NCI-H2196 (cell line): ENCODE measurements at regions not wholly inside any gene's neighbourhood (a gene's known extent, or its start where the extent isn't known, plus 50 kb on each side); places are given as distances from the start of the nearest gene placed in this dataset.
A peak's percentile ranks its signal among the peaks of the same experiment; 100 is the strongest.
"Not testable (repeated sequence)": the region's sequence is repeated elsewhere in the genome, so short reads cannot be mapped to it uniquely, and the experiment has no call there.

Source experiments
- DNase-seq: peaks from one replicate; lab custom pipeline; 2025; ENCODE audit not compliant: unreplicated experiment; lab: John Stamatoyannopoulos, UW

DNA sequence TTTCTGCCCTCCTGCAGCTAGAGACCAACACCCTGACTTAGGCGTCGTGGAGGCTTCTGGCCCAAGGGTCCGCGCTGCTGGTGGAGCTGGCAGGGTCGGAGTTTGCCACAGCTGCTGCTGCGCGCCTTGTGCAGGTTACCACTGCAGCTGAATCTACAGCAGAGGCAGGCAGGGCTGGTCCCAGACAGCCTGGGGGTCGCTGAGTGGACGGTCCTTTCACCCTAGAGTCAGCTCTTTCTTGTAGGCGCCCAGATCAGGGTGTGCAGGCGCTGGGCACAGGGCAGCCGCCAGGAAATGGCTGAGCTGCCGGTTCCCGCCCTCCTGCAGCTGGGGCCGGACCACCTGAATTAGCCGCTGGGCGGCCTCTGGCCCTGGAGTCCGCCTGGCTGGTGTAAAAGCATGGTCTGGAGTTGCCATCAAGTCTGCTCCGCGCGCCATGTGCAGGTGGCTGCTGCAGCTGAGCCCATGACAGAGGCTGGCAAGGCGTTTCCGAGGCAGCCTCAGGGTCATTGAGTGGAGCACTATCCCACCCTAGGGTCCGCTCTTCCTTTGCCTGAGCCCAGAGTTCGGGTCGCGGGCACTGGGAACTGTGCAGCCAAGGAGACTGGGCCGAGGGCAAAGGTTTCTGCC, 144.3 kb downstream of the CCDC74A start:
- DNase-seq = not testable (repeated sequence)

DNA sequence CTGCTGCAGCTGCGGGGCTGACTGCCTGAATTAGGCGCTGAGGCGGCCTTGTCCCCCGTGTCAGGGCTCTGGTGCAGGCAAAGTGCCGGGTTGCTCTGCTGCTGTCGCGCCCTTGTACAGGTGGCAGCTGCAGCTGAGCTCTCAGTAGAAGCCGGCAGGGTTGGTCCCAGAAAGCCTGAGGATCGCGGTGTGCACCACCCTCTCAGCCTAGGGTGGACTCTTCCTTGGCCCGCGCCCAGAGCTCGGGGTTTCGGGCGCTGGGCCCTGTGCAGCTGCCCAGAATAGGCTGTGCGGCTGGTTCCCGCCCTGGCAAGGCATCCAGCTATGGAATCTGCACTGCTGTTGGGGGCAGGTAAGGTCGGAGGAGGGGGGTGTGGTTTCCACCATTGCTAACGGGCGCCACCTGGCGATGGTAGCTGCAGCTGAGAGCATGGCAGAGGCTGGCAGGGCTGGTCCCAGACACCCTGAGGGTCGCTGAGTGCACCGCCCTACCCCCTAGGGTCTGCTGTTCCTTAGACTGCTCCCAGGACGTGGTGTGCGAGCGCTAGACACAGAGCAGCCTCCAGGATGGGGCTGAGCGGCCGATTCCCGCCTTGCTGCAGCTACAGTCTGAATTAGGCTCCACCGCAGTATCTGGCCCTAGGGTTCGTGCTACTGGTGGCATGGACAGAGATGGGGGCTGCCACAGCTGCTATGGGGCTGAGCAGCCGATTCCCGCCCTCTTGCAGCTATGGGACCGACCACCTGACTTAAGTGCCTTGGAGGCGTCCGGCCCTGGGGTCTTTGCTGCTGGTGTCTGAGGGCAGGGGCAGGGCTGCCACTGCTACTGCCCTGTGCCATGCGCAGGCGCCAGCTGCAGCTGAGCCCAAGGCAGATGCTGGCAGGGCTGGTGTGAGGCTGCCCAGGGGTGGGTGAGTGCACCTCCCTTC, 145.0 kb downstream of the CCDC74A start:
- DNase-seq = peak; percentile 52

DNA sequence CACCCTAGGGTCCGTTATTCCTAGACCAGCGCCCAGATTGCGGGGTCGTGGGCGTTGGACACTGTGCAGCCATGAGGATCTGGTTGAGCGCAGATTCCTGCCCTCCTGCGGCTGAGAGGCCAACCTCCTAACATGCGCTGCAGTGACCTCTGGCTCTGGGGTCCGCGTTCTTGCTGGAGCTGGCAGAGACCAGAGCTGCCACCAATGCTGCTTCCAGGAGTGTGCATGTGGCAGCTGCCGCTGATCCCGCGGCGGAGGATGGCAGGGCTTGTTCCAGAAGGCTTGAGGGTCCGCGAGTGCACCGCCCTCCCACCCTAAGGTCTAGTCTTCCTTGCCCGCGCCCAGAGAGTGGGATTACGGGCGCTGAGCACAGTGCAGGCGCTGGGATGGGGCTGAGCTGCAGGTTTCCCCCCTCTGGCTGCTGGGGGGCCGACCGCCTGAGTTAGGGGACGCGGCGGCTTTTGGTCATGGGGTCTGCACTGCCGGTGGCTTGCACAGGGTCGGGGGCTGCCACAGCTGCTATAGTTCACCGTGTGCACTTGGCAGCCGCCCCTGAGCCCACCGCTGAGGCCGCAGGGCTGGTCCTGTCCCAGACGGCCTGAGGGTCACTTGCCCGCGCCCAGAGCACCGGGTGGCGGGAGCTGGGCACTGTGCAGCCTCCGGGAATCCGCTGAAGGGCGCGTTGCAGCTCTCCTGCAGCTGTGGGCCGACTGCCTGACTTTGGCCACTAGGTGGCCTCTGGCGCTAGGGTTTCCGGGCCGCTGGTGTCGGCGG, 145.9 kb downstream of the CCDC74A start:
- DNase-seq = peak; percentile 70

DNA sequence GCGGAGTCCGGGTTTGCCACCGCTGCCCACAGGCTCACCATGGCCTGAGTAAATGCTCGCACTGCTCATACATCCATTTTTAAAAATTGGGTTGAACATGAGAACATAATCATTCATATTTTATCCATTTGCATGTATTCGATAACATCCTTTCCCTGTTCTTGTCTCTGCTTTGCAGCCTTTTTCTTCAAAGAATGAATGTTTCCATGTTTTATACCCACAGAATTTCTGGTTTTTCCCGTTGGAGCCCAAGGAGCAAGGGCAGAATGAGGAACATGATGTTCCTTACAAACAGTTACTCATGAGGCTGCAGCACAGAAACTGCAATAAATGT, 146.5 kb downstream of the CCDC74A start:
- no peak for DNase-seq

DNA sequence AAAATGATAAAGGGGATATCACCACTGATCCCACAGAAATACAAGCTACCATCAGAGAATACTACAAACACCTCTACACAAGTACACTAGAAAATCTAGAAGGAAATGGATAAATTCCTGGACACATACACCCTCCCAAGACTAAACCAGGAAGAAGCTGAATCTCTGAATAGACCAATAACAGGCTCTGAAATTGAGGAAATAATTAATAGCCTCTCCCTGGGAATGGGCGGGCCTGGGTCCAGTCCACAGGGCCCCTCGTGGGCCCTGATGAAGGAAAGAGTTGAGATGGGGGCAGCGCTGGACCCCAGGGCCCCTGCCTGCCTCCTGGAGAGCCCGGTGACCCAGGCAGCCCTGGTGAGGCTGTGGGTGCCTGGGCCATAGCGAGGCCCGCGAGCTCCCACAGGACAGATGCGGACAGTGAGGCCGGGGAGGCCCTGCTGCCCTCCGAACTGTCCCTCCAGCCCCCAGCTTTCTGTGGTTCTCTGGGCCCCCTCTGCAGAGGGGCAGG, 154.0 kb downstream of the CCDC74A start:
- not testable (repeated sequence) for DNase-seq

- DNase-seq = peak; percentile 51
Measured at GRCh38 chr2:131682122-131682944, 154.6 kb downstream of the CCDC74A start.

DNA sequence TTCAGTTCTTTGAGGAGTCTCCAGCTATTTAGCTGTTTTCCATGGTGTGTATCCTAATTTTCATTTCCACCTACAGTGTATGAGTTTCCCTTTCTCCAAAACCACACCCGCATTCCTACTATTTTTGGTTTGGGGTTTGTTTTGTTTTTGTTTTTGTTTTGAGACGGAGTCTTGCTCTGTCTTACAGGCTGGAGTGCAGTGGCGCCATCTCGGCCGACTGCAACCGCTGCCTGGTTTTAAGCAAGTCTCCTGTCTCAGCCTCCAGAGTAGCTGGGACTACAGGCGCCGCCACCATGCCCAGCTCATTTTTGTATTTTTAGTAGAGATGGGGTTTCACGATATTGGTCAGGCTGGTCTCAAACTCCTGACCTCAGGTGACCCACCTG, 155.2 kb downstream of the CCDC74A start:
- not testable (repeated sequence) for DNase-seq

GRCh38 chr2:131684631-131685316, 157.1 kb downstream of the CCDC74A start:
- not testable (repeated sequence) for DNase-seq

- DNase-seq = not testable (repeated sequence)
Measured at GRCh38 chr2:131686164-131686893, 158.6 kb downstream of the CCDC74A start.

DNA sequence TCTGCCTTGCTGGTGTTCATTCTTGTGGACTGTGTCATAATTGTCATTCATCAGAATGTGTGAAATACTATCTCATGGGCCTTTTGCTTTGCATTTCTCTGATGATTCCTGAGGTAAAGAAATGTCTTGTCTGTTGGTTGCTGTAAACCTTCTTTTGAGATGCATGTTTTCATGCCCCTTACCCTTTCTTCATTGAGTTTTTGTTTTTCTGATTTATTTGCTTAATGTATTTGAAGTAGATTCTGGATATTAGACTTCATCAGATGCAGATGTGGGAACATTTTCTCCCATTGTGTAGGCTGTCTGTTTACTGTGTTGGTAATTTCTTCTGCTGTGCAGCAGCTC, 159.2 kb downstream of the CCDC74A start:
- not testable (repeated sequence) for DNase-seq

DNA sequence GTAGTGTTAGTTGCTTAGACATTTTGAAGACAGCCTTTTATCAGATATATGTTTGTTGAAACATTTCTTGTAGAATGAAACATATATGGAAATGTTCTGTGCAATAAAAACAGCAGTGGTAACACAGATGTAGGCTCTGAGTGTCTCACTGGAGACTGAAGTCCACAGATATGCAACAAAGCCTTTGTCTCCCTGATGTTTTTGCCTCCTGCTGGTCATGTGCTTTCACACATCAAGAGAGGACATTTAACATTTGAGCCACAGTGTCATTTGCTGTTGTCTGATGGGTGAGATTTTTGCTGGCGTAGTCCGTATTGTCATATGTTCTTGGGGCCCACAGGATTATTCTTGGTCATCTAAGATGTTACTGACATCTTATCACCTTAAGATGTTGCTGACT, 161.4 kb downstream of the CCDC74A start:
- not testable (repeated sequence) for DNase-seq

- not testable (repeated sequence) for DNase-seq
Measured at GRCh38 chr2:131711268-131711667, 183.6 kb downstream of the CCDC74A start.

- DNase-seq = not testable (repeated sequence)
Measured at GRCh38 chr2:131717907-131718306, 190.2 kb downstream of the CCDC74A start.

- DNase-seq = not testable (repeated sequence)
Measured at GRCh38 chr2:131721163-131721562, 193.5 kb downstream of the CCDC74A start.

DNA sequence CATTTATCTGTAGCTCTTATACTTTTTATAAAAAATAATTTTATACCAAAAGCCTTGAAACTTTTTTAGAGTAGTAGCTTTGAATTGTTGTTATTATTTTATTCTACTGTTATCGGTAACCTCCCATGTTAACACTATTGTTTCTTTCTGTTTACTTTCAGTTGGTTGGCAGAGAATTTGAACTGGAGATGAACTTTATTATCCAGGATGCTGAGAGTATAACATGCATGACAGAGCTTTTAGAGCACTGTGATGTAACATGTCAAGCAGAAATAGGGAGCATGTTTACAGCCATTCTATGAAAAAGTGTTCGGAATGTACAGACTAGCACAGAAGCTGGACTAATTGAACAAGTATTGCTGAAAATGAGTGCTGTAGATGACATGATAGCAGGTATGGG, 194.6 kb downstream of the CCDC74A start:
- not testable (repeated sequence) for DNase-seq

DNA sequence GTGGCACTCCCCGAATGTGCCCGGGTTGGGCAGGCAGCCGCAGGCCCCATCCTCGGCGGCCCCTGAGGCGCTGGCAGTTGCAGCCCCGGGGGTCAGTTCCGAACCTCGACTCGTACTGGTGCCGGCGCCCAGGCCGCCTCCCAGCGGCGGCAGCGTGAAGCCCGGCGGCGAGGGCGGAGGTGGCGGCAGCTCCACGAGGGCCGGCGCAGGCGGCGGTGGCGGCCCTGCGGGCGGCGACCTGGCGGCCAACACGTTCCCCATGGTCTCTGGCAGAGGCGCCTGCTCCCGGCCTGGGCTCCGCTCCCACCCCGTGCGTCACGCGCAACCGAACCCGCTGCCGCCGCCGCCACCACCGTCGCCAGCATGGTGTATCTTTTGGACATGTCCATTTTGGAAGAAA, 196.3 kb downstream of the CCDC74A start:
- no peak for DNase-seq

GRCh38 chr2:131728451-131728850, 200.8 kb downstream of the CCDC74A start:
- not testable (repeated sequence) for DNase-seq

GRCh38 chr2:131733530-131733929, 205.8 kb downstream of the CCDC74A start:
- not testable (repeated sequence) for DNase-seq

GRCh38 chr2:131736406-131736805, 208.7 kb downstream of the CCDC74A start:
- DNase-seq = not testable (repeated sequence)
